ENCODE measurements at regions not wholly inside any gene's neighbourhood (a gene's known extent, or its start where the extent isn't known, plus 50 kb on each side); places are given as distances from the start of the nearest gene placed in this dataset.

- TF ChIP-seq CREB1 (IDR thresholded peaks at IDR 0.05; ENCODE audit: low read depth) = no peak
- TF ChIP-seq CEBPB (IDR thresholded peaks at IDR 0.05) = no peak
- TF ChIP-seq NFIC (IDR thresholded peaks at IDR 0.05) = no peak
- TF ChIP-seq TAF1 (IDR thresholded peaks at IDR 0.05; ENCODE audit: low read depth) = no peak
- TF ChIP-seq TEAD4 (IDR thresholded peaks at IDR 0.05) = no peak
- no peak for TF ChIP-seq EGR1 (IDR thresholded peaks at IDR 0.05)
- no peak for TF ChIP-seq YY1 (IDR thresholded peaks at IDR 0.05; ENCODE audit: low read depth)
- no peak for TF ChIP-seq TCF12 (IDR thresholded peaks at IDR 0.05; ENCODE audit: low read depth)
- TF ChIP-seq, protein P1, sequence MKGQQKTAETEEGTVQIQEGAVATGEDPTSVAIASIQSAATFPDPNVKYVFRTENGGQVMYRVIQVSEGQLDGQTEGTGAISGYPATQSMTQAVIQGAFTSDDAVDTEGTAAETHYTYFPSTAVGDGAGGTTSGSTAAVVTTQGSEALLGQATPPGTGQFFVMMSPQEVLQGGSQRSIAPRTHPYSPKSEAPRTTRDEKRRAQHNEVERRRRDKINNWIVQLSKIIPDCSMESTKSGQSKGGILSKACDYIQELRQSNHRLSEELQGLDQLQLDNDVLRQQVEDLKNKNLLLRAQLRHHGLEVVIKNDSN (IDR thresholded peaks at IDR 0.05) = no peak
- no peak for TF ChIP-seq EP300 (IDR thresholded peaks at IDR 0.05; ENCODE audit: borderline replicate concordance)
Measured at GRCh38 chr17:37833237-37833859, 88.5 kb upstream of the HNF1B start.

GRCh38 chr17:37831986-37832385, 87.1 kb upstream of the HNF1B start:
- TF ChIP-seq REST (IDR thresholded peaks at IDR 0.05; ENCODE audit: low read depth) (no peak), EGR1 (IDR thresholded peaks at IDR 0.05) (no peak), NFIC (IDR thresholded peaks at IDR 0.05) (no peak), TAF1 (IDR thresholded peaks at IDR 0.05; ENCODE audit: low read depth) (no peak), CEBPB (IDR thresholded peaks at IDR 0.05) (no peak), YY1 (IDR thresholded peaks at IDR 0.05; ENCODE audit: low read depth) (no peak), EP300 (IDR thresholded peaks at IDR 0.05; ENCODE audit: borderline replicate concordance) (no peak), TEAD4 (IDR thresholded peaks at IDR 0.05) (no peak), FOXM1 (IDR thresholded peaks at IDR 0.05; ENCODE audit: borderline replicate concordance, low read depth) (no peak), CREB1 (IDR thresholded peaks at IDR 0.05; ENCODE audit: low read depth) (no peak), RAD21 (IDR thresholded peaks at IDR 0.05; ENCODE audit: low read depth) (no peak), TCF12 (IDR thresholded peaks at IDR 0.05; ENCODE audit: low read depth) (no peak), ZBTB7A (IDR thresholded peaks at IDR 0.05; ENCODE audit: low read depth) (no peak)
- TF ChIP-seq, protein P2, sequence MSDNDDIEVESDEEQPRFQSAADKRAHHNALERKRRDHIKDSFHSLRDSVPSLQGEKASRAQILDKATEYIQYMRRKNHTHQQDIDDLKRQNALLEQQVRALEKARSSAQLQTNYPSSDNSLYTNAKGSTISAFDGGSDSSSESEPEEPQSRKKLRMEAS (IDR thresholded peaks at IDR 0.05) = no peak
- TF ChIP-seq, protein P1 (IDR thresholded peaks at IDR 0.05) = no peak

GRCh38 chr17:37831492-37831891, 86.6 kb upstream of the HNF1B start:
- no peak for TF ChIP-seq EGR1 (IDR thresholded peaks at IDR 0.05)
- no peak for TF ChIP-seq TCF12 (IDR thresholded peaks at IDR 0.05; ENCODE audit: low read depth)
- TF ChIP-seq CREB1 (IDR thresholded peaks at IDR 0.05; ENCODE audit: low read depth) = no peak
- no peak for TF ChIP-seq YY1 (IDR thresholded peaks at IDR 0.05; ENCODE audit: low read depth)
- TF ChIP-seq CEBPB (IDR thresholded peaks at IDR 0.05) = no peak
- no peak for TF ChIP-seq NFIC (IDR thresholded peaks at IDR 0.05)
- no peak for TF ChIP-seq ZBTB7A (IDR thresholded peaks at IDR 0.05; ENCODE audit: low read depth)
- no peak for TF ChIP-seq RAD21 (IDR thresholded peaks at IDR 0.05; ENCODE audit: low read depth)
- no peak for TF ChIP-seq TEAD4 (IDR thresholded peaks at IDR 0.05)
- TF ChIP-seq TAF1 (IDR thresholded peaks at IDR 0.05; ENCODE audit: low read depth) = no peak
- TF ChIP-seq, protein P1 (IDR thresholded peaks at IDR 0.05) = no peak
- no peak for TF ChIP-seq FOXM1 (IDR thresholded peaks at IDR 0.05; ENCODE audit: borderline replicate concordance, low read depth)
- TF ChIP-seq, protein P2 (IDR thresholded peaks at IDR 0.05) = no peak
- no peak for TF ChIP-seq REST (IDR thresholded peaks at IDR 0.05; ENCODE audit: low read depth)
- TF ChIP-seq EP300 (IDR thresholded peaks at IDR 0.05; ENCODE audit: borderline replicate concordance) = no peak

GRCh38 chr17:37830151-37830993, 85.5 kb upstream of the HNF1B start:
- peak; percentile 79 for TF ChIP-seq TEAD4 (IDR thresholded peaks at IDR 0.05)
- TF ChIP-seq EP300 (IDR thresholded peaks at IDR 0.05; ENCODE audit: borderline replicate concordance) = peak; percentile 76
- TF ChIP-seq TAF1 (IDR thresholded peaks at IDR 0.05; ENCODE audit: low read depth) = no peak
- peak; percentile 87 for TF ChIP-seq TCF12 (IDR thresholded peaks at IDR 0.05; ENCODE audit: low read depth)
- peak; percentile 88 for TF ChIP-seq NFIC (IDR thresholded peaks at IDR 0.05)
- no peak for TF ChIP-seq FOXM1 (IDR thresholded peaks at IDR 0.05; ENCODE audit: borderline replicate concordance, low read depth)
- TF ChIP-seq REST (IDR thresholded peaks at IDR 0.05; ENCODE audit: low read depth) = no peak
- TF ChIP-seq, protein P1 (IDR thresholded peaks at IDR 0.05) = peak; percentile 11; the same call in 1 of the 2 replicates
- TF ChIP-seq CEBPB (IDR thresholded peaks at IDR 0.05) = no peak
- no peak for TF ChIP-seq EGR1 (IDR thresholded peaks at IDR 0.05)
- TF ChIP-seq, protein P2 (IDR thresholded peaks at IDR 0.05) = peak; percentile 76
- peak; percentile 29; the same call in 1 of the 2 replicates for TF ChIP-seq YY1 (IDR thresholded peaks at IDR 0.05; ENCODE audit: low read depth)
- TF ChIP-seq ZBTB7A (IDR thresholded peaks at IDR 0.05; ENCODE audit: low read depth) = no peak
- TF ChIP-seq RAD21 (IDR thresholded peaks at IDR 0.05; ENCODE audit: low read depth) = no peak
- no peak for TF ChIP-seq CREB1 (IDR thresholded peaks at IDR 0.05; ENCODE audit: low read depth)

Measured in Ishikawa (cell line).